ENCODE measurements at regions not wholly inside any gene's neighbourhood (a gene's known extent, or its start where the extent isn't known, plus 50 kb on each side); places are given as distances from the start of the nearest gene placed in this dataset.

GRCh38 chr21:18493422-18493821 lies 89.8 kb upstream of the TMPRSS15 start:
- TF ChIP-seq POLR2AphosphoS5 (IDR thresholded peaks at IDR 0.05; ENCODE audit: insufficient read depth, low read depth, low read length) (no peak), MYC (IDR thresholded peaks at IDR 0.05; ENCODE audit: low read depth, low read length) (no peak), CTCF (IDR thresholded peaks at IDR 0.05; ENCODE audit: extremely low read depth in 1 of 2, insufficient read depth in 1 of 2, low read depth in 1 of 2, low read length in 2 of 2) (no peak), MAX (IDR thresholded peaks at IDR 0.05; ENCODE audit: insufficient read depth, insufficient read length) (no peak), EZH2 (IDR thresholded peaks at IDR 0.05; ENCODE audit: borderline replicate concordance, low read depth, low read length, severe bottlenecking) (no peak), JUN (IDR thresholded peaks at IDR 0.05; ENCODE audit: borderline replicate concordance, insufficient read depth, insufficient read length, low read depth) (peak; percentile 17), GATA2 (IDR thresholded peaks at IDR 0.05; ENCODE audit: insufficient read depth, insufficient read length, low read depth, low read length) (peak; percentile 74), FOS (IDR thresholded peaks at IDR 0.05; ENCODE audit: borderline replicate concordance, insufficient read depth, low read length) (peak; percentile 97)
- Histone ChIP-seq H3K36me3 (ENCODE audit: control insufficient read depth in 2 of 2, extremely low read depth in 1 of 2, insufficient read depth in 2 of 2, low read length in 2 of 2) (no peaks in the 10 kb centered on the region), H3K4me1 (ENCODE audit: control insufficient read depth, extremely low read depth, insufficient read depth, low read length) (peaks cover 2% of the 10 kb centered on the region), H3K9ac (replicated peaks; ENCODE audit: extremely low read depth, insufficient read depth, low read length) (no peak overlapping the region), H3K9me1 (replicated peaks; ENCODE audit: control insufficient read depth, extremely low read depth, insufficient read depth, low read length) (no peaks in the 10 kb centered on the region), H2AFZ (ENCODE audit: low read depth, low read length) (no peak overlapping the region), H4K20me1 (replicated peaks; ENCODE audit: control insufficient read depth, extremely low read depth, insufficient read depth, low read length) (no peaks in the 10 kb centered on the region), H3K79me2 (ENCODE audit: control insufficient read depth, insufficient read depth, low read length) (no peaks in the 10 kb centered on the region), H3K27ac (ENCODE audit: insufficient read depth, low read depth, low read length) (peak overlapping the region; percentile 41), H3K27me3 (ENCODE audit: control insufficient read depth in 2 of 2, insufficient read depth in 2 of 2, low read length in 2 of 2) (no peaks in the 10 kb centered on the region), H3K4me2 (ENCODE audit: insufficient read depth, low read length) (peak overlapping the region; percentile 2), H3K4me3 (replicated peaks in 1 of 3; ENCODE audit: insufficient read depth in 1 of 3, low read depth in 1 of 3, low read length in 3 of 3) (no peak overlapping the region), H3K9me3 (replicated peaks; ENCODE audit: control insufficient read depth, insufficient read depth, low read length) (no peaks in the 10 kb centered on the region)
- dilution Hi-C loops (cut with MboI; ENCODE audit: extremely low pct_ligation_motif_present, low sequenced_read_pairs) = no loop called here
- DNase-seq (ENCODE audit: low read depth, low spot score) (peak; percentile 54), FAIRE-seq (peak; percentile 46)
- ChIA-PET CTCF (interaction anchor here (1.2 to 2.1 kb wide), 3 partner anchors 15 to 108 kb away, joined by 3 to 6 read pairs (median 3); no protein-coding TSS in a partner anchor), POLR2A (no interaction called here)
- BruUV-seq (replicated peaks) = no TSS peak
- intact Hi-C loops (cut with micrococcal nuclease) = loop anchor here (1.0 to 5.0 kb wide), 2 partner anchors 36 to 54 kb away; no protein-coding TSS in a partner anchor

Data from endothelial cell of umbilical vein (primary cell).